ENCODE measurements at regions not wholly inside any gene's neighbourhood (a gene's known extent, or its start where the extent isn't known, plus 50 kb on each side); places are given as distances from the start of the nearest gene placed in this dataset.

DNA sequence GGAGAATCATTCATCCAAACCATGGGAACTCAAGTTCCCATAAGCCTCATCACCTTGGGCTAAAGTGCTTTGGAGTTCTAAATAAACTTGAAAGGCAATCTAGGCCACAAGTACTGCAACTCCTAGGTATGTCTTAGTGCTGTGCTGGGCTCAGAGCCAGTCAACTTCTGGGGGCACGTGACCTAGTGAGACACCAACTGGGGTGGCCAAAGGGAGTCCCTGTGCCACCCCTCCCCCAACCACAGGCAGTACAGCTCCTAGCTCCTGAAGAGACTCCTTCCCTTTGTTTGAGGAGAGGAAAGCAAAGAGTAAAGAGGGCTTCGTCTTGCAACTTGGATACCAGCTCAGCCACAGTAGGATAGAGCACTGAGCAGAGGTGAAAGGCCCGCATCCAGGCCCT, 154.2 kb upstream of the IL1RAPL2 start:
- no peak overlapping the region for H3K27ac Mint-ChIP-seq

DNA sequence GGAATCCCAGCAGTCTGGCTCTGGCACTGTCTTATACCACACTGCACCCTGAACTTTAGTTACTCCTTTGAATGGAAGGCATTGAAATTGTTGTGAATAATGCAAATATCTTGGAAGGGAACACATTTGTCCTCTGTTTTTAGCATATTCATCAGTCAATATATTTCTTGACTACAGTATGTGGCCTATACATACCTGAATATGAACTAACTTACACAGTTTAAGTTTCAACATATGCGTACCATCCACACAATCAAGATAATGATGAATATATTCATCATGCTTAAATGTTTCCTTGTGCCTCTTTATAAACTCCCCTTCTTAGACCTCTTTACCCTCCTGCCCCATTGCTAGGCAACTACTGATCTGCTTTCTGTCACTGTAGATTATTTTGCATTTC, 145.7 kb upstream of the ESX1 start:
- Histone ChIP-seq H3K27ac (ENCODE audit: low read depth in 1 of 2, low read length in 2 of 2) (no peak overlapping the region), H3K36me3 (replicated peaks in 1 of 2; ENCODE audit: control insufficient read depth in 1 of 2, insufficient read depth in 2 of 2, low read length in 2 of 2) (no peaks in the 10 kb centered on the region), H3K4me2 (replicated peaks; ENCODE audit: extremely low read depth, low read length, poor library complexity, severe bottlenecking) (no peak overlapping the region), H3K79me2 (ENCODE audit: insufficient read depth, low read length) (no peaks in the 10 kb centered on the region), H3K9ac (ENCODE audit: insufficient read depth, low read length, poor library complexity, severe bottlenecking) (no peak overlapping the region), H3K4me3 (replicated peaks in 1 of 3; ENCODE audit: low read depth in 2 of 3, low read length in 3 of 3) (no peak overlapping the region), H3K9me3 (replicated peaks in 1 of 2; ENCODE audit: control insufficient read depth in 1 of 2, insufficient read depth in 1 of 2, low read length in 2 of 2) (no peaks in the 10 kb centered on the region), H3K4me1 (ENCODE audit: control insufficient read depth in 1 of 2, insufficient read depth in 2 of 2, low read length in 2 of 2) (no peaks in the 10 kb centered on the region), H2AFZ (ENCODE audit: insufficient read depth, low read depth, low read length, poor library complexity, severe bottlenecking) (no peak overlapping the region), H3K27me3 (ENCODE audit: control insufficient read depth in 2 of 2, insufficient read depth in 2 of 2, low read length in 2 of 2) (no peaks in the 10 kb centered on the region), H4K20me1 (ENCODE audit: insufficient read depth, low read length) (no peaks in the 10 kb centered on the region)
- intact Hi-C loops (cut with micrococcal nuclease), result no loop called here
- TF ChIP-seq, protein P1, sequence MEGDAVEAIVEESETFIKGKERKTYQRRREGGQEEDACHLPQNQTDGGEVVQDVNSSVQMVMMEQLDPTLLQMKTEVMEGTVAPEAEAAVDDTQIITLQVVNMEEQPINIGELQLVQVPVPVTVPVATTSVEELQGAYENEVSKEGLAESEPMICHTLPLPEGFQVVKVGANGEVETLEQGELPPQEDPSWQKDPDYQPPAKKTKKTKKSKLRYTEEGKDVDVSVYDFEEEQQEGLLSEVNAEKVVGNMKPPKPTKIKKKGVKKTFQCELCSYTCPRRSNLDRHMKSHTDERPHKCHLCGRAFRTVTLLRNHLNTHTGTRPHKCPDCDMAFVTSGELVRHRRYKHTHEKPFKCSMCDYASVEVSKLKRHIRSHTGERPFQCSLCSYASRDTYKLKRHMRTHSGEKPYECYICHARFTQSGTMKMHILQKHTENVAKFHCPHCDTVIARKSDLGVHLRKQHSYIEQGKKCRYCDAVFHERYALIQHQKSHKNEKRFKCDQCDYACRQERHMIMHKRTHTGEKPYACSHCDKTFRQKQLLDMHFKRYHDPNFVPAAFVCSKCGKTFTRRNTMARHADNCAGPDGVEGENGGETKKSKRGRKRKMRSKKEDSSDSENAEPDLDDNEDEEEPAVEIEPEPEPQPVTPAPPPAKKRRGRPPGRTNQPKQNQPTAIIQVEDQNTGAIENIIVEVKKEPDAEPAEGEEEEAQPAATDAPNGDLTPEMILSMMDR (IDR thresholded peaks at IDR 0.05), result no peak
- H3K4me3 Mint-ChIP-seq, result no peak overlapping the region
- no peaks in the 10 kb centered on the region for H3K36me3 Mint-ChIP-seq
- H3K4me1 Mint-ChIP-seq, result no peaks in the 10 kb centered on the region
- peaks cover 0 to 6% (median 0%) of the 10 kb centered on the region in 3 donors for H3K27me3 Mint-ChIP-seq (ENCODE audit: low read depth in 3 of 3)
- no CpG with 5 or more reads among the region's 1 CpG for WGBS (ENCODE audit: insufficient coverage)
- H3K9me3 Mint-ChIP-seq, result peaks cover 0 to 3% (median 2%) of the 10 kb centered on the region in 7 donors
- DNase-seq, result no peak
- H3K27ac Mint-ChIP-seq, result no peak overlapping the region

More for the DNA sequence above, 154.2 kb upstream of the IL1RAPL2 start:
- Histone ChIP-seq H3K4me2 (replicated peaks; ENCODE audit: extremely low read depth, low read length, poor library complexity, severe bottlenecking) (no peak overlapping the region), H3K27me3 (ENCODE audit: control insufficient read depth in 2 of 2, insufficient read depth in 2 of 2, low read length in 2 of 2) (no peaks in the 10 kb centered on the region), H2AFZ (ENCODE audit: insufficient read depth, low read depth, low read length, poor library complexity, severe bottlenecking) (no peak overlapping the region), H3K4me3 (replicated peaks in 1 of 3; ENCODE audit: low read depth in 2 of 3, low read length in 3 of 3) (no peak overlapping the region), H3K36me3 (replicated peaks in 1 of 2; ENCODE audit: control insufficient read depth in 1 of 2, insufficient read depth in 2 of 2, low read length in 2 of 2) (no peaks in the 10 kb centered on the region), H3K9ac (ENCODE audit: insufficient read depth, low read length, poor library complexity, severe bottlenecking) (no peak overlapping the region), H4K20me1 (ENCODE audit: insufficient read depth, low read length) (no peaks in the 10 kb centered on the region), H3K4me1 (ENCODE audit: control insufficient read depth in 1 of 2, insufficient read depth in 2 of 2, low read length in 2 of 2) (no peaks in the 10 kb centered on the region), H3K9me3 (replicated peaks in 1 of 2; ENCODE audit: control insufficient read depth in 1 of 2, insufficient read depth in 1 of 2, low read length in 2 of 2) (peaks cover 15 to 17% of the 10 kb centered on the region in 2 donors), H3K79me2 (ENCODE audit: insufficient read depth, low read length) (no peaks in the 10 kb centered on the region), H3K27ac (ENCODE audit: low read depth in 1 of 2, low read length in 2 of 2) (no peak overlapping the region)
- DNase-seq, result no peak
- WGBS (ENCODE audit: insufficient coverage), result no CpG with 5 or more reads among the region's 3 CpGs
- intact Hi-C loops (cut with micrococcal nuclease), result no loop called here
- Mint-ChIP-seq H3K9me3 (peaks cover 0 to 28% (median 13%) of the 10 kb centered on the region in 7 donors), H3K36me3 (no peaks in the 10 kb centered on the region), H3K27me3 (ENCODE audit: low read depth in 3 of 3) (peaks cover 1 to 3% (median 2%) of the 10 kb centered on the region in 3 donors), H3K4me3 (no peak overlapping the region), H3K4me1 (no peaks in the 10 kb centered on the region)
- TF ChIP-seq, protein P1 (IDR thresholded peaks at IDR 0.05), result no peak

Data from CD14-positive monocyte (primary cell).